H1 (cell line): ENCODE measurements at regions not wholly inside any gene's neighbourhood (a gene's known extent, or its start where the extent isn't known, plus 50 kb on each side); places are given as distances from the start of the nearest gene placed in this dataset.

Experiments used
- CTCF ChIA-PET: fragments of 300-600 bp; sonication (Branson Sonifier 250); formaldehyde crosslinking; loops from one replicate; lab custom pipeline; 2021; ENCODE audit not compliant: partially characterized antibody; lab: Charles Lee
- POLR2A ChIA-PET: fragments of 300-600 bp; sonication (Branson Sonifier 250); formaldehyde crosslinking; loops from one replicate; lab custom pipeline; 2021; ENCODE audit warnings: inconsistent platforms; ENCODE audit not compliant: partially characterized antibody; lab: Charles Lee
- DNase-seq, 2 experiments: peaks; one replicate each; pipeline versions ENCODE4 v3.0.0 to v3.0.0-alpha.2; 2010 to 2022; ENCODE audit warnings: low spot score in 2 of 2, low read depth in 1 of 2, mixed read lengths in 1 of 2
- FAIRE-seq: peaks from 2 replicates; lab custom pipeline; 2011; peaks lifted over from hg19 to GRCh38; lab: Jason Lieb, UNC
- H2AFZ ChIP-seq: 2 replicates; pipeline ENCODE4 v1.8.1; 2012; ENCODE audit warnings: low read length, inconsistent platforms
- H2AK5ac ChIP-seq: 2 replicates; pipeline ENCODE4 v1.6.1; 2013; ENCODE audit warnings: low read depth, low read length
- H2BK120ac ChIP-seq: replicated peaks from 2 replicates; pipeline ENCODE3; 2013; ENCODE audit warnings: low read depth, low read length, inconsistent platforms
- H2BK12ac ChIP-seq: 2 replicates; pipeline ENCODE4 v1.6.1; 2013; ENCODE audit warnings: low read depth, low read length
- H2BK15ac ChIP-seq: 2 replicates; pipeline ENCODE4 v1.6.1; 2013; ENCODE audit warnings: low read length
- H2BK20ac ChIP-seq: 2 replicates; pipeline ENCODE4 v1.6.1; 2013; ENCODE audit warnings: low read length
- H2BK5ac ChIP-seq: 2 replicates; pipeline ENCODE4 v1.6.1; 2013; ENCODE audit warnings: low read depth, low read length
- H3K14ac ChIP-seq: 2 replicates; pipeline ENCODE4 v1.6.1; 2013; ENCODE audit warnings: inconsistent platforms; ENCODE audit not compliant: insufficient read length
- H3K18ac ChIP-seq: 2 replicates; pipeline ENCODE4 v1.6.1; 2013; ENCODE audit warnings: low read length; ENCODE audit errors: extremely low read depth
- H3K23ac ChIP-seq: 2 replicates; pipeline ENCODE4 v1.6.1; 2013; ENCODE audit warnings: inconsistent platforms; ENCODE audit not compliant: insufficient read length
- H3K23me2 ChIP-seq: 2 replicates; pipeline ENCODE4 v1.6.1; 2013; ENCODE audit warnings: low read depth, low read length
- H3K27ac ChIP-seq: 2 replicates; pipeline ENCODE4 v1.6.1; 2011; ENCODE audit warnings: low read depth, low read length, inconsistent platforms
- H3K27me3 ChIP-seq, 4 experiments: replicated peaks in 1 of 4; 1 replicate in 1 of 4; 2 replicates in 3 of 4; pipeline versions ENCODE4 v1.6.1 to v1.8.1; 2011 to 2013; ENCODE audit warnings: low read length in 3 of 4, mild to moderate bottlenecking in 3 of 4, inconsistent platforms in 2 of 4, mixed read lengths in 2 of 4, moderate library complexity in 1 of 4; ENCODE audit not compliant: control insufficient read depth in 3 of 4, insufficient read depth in 3 of 4; ENCODE audit errors: extremely low read depth in 1 of 4
- H3K36me3 ChIP-seq, 4 experiments: 2 replicates each; pipeline versions ENCODE4 v1.6.1 to v1.8.1; 2011 to 2013; ENCODE audit warnings: mild to moderate bottlenecking in 4 of 4, low read length in 3 of 4, moderate library complexity in 2 of 4, control low read depth in 1 of 4, inconsistent platforms in 1 of 4; ENCODE audit not compliant: insufficient read depth in 4 of 4, control insufficient read depth in 2 of 4
- H3K4ac ChIP-seq: replicated peaks from 2 replicates; pipeline ENCODE3; 2013; ENCODE audit warnings: low read length, low read depth, mixed read lengths, inconsistent platforms; ENCODE audit not compliant: insufficient read length
- H3K4me1 ChIP-seq, 4 experiments: replicated peaks in 1 of 4; 1 replicate in 1 of 4; 2 replicates in 3 of 4; pipeline versions ENCODE4 v1.6.1 to v1.8.1; 2011 to 2013; ENCODE audit warnings: low read length in 3 of 4, inconsistent platforms in 2 of 4, mixed read lengths in 1 of 4; ENCODE audit not compliant: insufficient read depth in 4 of 4, control insufficient read depth in 3 of 4
- H3K4me2 ChIP-seq, 2 experiments: 2 replicates each; pipeline versions ENCODE4 v1.6.1 to v1.8.1; 2011 to 2013; ENCODE audit warnings: low read depth in 2 of 2, low read length in 2 of 2, control low read depth in 1 of 2, inconsistent platforms in 1 of 2, mild to moderate bottlenecking in 1 of 2; ENCODE audit not compliant: insufficient read depth in 1 of 2
- H3K4me3 ChIP-seq, 4 experiments: fragments of 200-600, 300-600 bp in 1 of 4; sonication (generic), shearing (Covaris generic), sonication (Bioruptor Twin) in 1 of 4; 2 replicates each; pipeline versions ENCODE4 v1.5.1 to v1.8.1; 2011 to 2016; ENCODE audit warnings: low read length in 4 of 4, low read depth in 3 of 4, control low read depth in 2 of 4, inconsistent platforms in 2 of 4, mild to moderate bottlenecking in 2 of 4, mixed read lengths in 1 of 4, moderate library complexity in 1 of 4; ENCODE audit not compliant: insufficient read depth in 2 of 4; ENCODE audit errors: extremely low read depth in 1 of 4
- H3K56ac ChIP-seq: replicated peaks from 2 replicates; pipeline ENCODE3; 2013; ENCODE audit warnings: low read depth, mild to moderate bottlenecking, mixed read lengths, low read length, inconsistent platforms; ENCODE audit not compliant: insufficient read length
- H3K79me1 ChIP-seq: 2 replicates; pipeline ENCODE4 v1.6.1; 2013; ENCODE audit warnings: low read depth, low read length, control low read depth
- H3K79me2 ChIP-seq, 2 experiments: 2 replicates each; pipeline versions ENCODE4 v1.6.1 to v1.8.1; 2012 to 2013; ENCODE audit warnings: low read length in 2 of 2, mild to moderate bottlenecking in 2 of 2, inconsistent platforms in 1 of 2; ENCODE audit not compliant: insufficient read depth in 2 of 2, control insufficient read depth in 1 of 2
- H3K9ac ChIP-seq, 4 experiments: replicated peaks in 1 of 4; 1 replicate in 1 of 4; 2 replicates in 3 of 4; pipeline versions ENCODE4 v1.6.1 to v1.8.1; 2011 to 2013; ENCODE audit warnings: low read depth in 3 of 4, low read length in 3 of 4, control low read depth in 2 of 4, mild to moderate bottlenecking in 2 of 4, moderate library complexity in 2 of 4, inconsistent platforms in 1 of 4; ENCODE audit errors: extremely low read depth in 1 of 4
- H3K9me3 ChIP-seq, 2 experiments: 2 replicates each; pipeline versions ENCODE4 v1.6.1 to v1.8.1; 2012 to 2013; ENCODE audit warnings: mild to moderate bottlenecking in 2 of 2, moderate library complexity in 2 of 2, control low read depth in 1 of 2, inconsistent platforms in 1 of 2, low read depth in 1 of 2, low read length in 1 of 2, mixed read lengths in 1 of 2; ENCODE audit not compliant: insufficient read depth in 2 of 2
- H4K20me1 ChIP-seq, 2 experiments: replicated peaks in 1 of 2; 2 replicates each; pipeline versions ENCODE3 to v1.8.1; 2011 to 2013; ENCODE audit warnings: inconsistent platforms in 2 of 2, low read length in 2 of 2, mild to moderate bottlenecking in 1 of 2; ENCODE audit not compliant: insufficient read depth in 2 of 2, control insufficient read depth in 1 of 2
- H4K5ac ChIP-seq: 2 replicates; pipeline ENCODE4 v1.6.1; 2013; ENCODE audit warnings: low read length, low read depth, mixed read lengths, inconsistent platforms; ENCODE audit not compliant: insufficient read length
- H4K8ac ChIP-seq: 2 replicates; pipeline ENCODE4 v1.8.0; 2013; ENCODE audit warnings: mild to moderate bottlenecking, moderate library complexity, low read length, inconsistent platforms; ENCODE audit not compliant: insufficient read depth; ENCODE audit errors: extremely low read depth
- H4K91ac ChIP-seq: replicated peaks from 2 replicates; pipeline ENCODE3; 2013; ENCODE audit warnings: low read length, mixed read lengths, inconsistent platforms; ENCODE audit not compliant: insufficient read length
- JUN ChIP-seq: IDR thresholded peaks from 2 replicates; pipeline ENCODE4 v1.6.1; 2011; ENCODE audit warnings: low read depth, mild to moderate bottlenecking, improper control_type of control experiment, low read length
- RAD21 ChIP-seq, 2 experiments: IDR thresholded peaks in 1 of 2; conservative IDR thresholded peaks in 1 of 2; 2 replicates each; pipeline ENCODE4 v1.6.1; 2011; ENCODE audit warnings: low read depth in 2 of 2, low read length in 2 of 2, improper control_type of control experiment in 1 of 2, inconsistent platforms in 1 of 2, mild to moderate bottlenecking in 1 of 2, moderate library complexity in 1 of 2
- RXRA ChIP-seq: IDR thresholded peaks from 2 replicates; pipeline ENCODE4 v1.6.1; 2011; ENCODE audit warnings: low read depth, mild to moderate bottlenecking, low read length, moderate library complexity; ENCODE audit not compliant: insufficient read depth
- WGBS, 2 experiments: shearing (Covaris generic) in 1 of 2; methylation state at CpG; one replicate each; pipeline versions ENCODE4 v1.1.6 to v1.1.7; 2013 to 2015; ENCODE audit warnings: low lambda C conversion rate in 2 of 2, mixed read lengths in 2 of 2, inconsistent platforms in 1 of 2, low coverage in 1 of 2, missing lambda C conversion rate in 1 of 2; ENCODE audit not compliant: insufficient replicate concordance in 2 of 2, insufficient coverage in 1 of 2, insufficient read length in 1 of 2; ENCODE audit errors: extremely low coverage in 1 of 2, missing lambda C conversion rate in 1 of 2; 5-methylcytosine and 5-hydroxymethylcytosine counted together

DNA sequence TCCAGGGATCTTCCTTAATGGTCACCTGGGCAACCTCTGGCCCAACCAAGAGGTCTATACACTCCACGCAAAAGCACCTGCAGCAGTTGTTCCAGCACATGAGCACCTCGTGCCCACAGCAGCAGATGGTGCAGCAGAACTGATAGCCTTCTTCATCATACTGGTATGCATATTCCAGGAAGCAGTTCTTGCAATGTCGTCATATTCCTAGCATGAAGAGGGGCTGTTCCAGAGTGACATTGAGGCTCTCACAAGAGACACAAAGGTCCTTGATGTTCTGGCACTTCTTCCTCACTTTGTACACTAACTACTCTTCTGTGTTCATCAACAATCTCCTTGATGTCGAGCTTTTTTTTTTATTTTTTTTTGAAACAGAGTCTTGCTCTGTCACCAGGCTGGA is 386.2 kb downstream of the MEIS1 start:
- FAIRE-seq = no peak

More for the DNA sequence above, 386.2 kb downstream of the MEIS1 start:
- Histone ChIP-seq H3K36me3 (no peaks in the 10 kb centered on the region), H4K5ac (no peak overlapping the region), H3K4me2 (no peak overlapping the region), H4K91ac (no peak overlapping the region), H3K27me3 (no peaks in the 10 kb centered on the region), H4K8ac (no peak overlapping the region), H3K9ac (no peak overlapping the region), H3K9me3 (peaks cover 3 to 6% of the 10 kb centered on the region in 2 experiments; a peak in 1 of 4 replicates), H2BK15ac (no peak overlapping the region), H3K79me1 (no peaks in the 10 kb centered on the region), H3K23ac (no peak overlapping the region), H2AFZ (no peak overlapping the region), H2BK12ac (no peak overlapping the region), H3K4me1 (no peaks in the 10 kb centered on the region), H2AK5ac (no peak overlapping the region), H3K4ac (no peak overlapping the region), H3K79me2 (no peaks in the 10 kb centered on the region), H3K18ac (no peak overlapping the region), H3K56ac (no peak overlapping the region), H2BK5ac (no peak overlapping the region), H3K27ac (no peak overlapping the region), H3K14ac (no peak overlapping the region), H3K4me3 (no peak overlapping the region), H4K20me1 (no peaks in the 10 kb centered on the region), H2BK120ac (no peak overlapping the region), H2BK20ac (no peak overlapping the region), H3K23me2 (no peaks in the 10 kb centered on the region)
- WGBS, 2 experiments = 86% methylated on average over 4 of the region's 4 CpGs; no CpG with 5 or more reads in 1 of the 2 experiments
- TF ChIP-seq JUN (no peak), RXRA (no peak), RAD21 (IDR thresholded peaks at IDR 0.05 in 1 of 2, conservative IDR thresholded peaks at IDR 0.05 in 1 of 2; ENCODE audit: low read depth in 2 of 2, low read length in 2 of 2) (no peak)
- no peak for DNase-seq
- POLR2A ChIA-PET = no interaction called here
- CTCF ChIA-PET = no interaction called here
